ENCODE measurements at regions not wholly inside any gene's neighbourhood (a gene's known extent, or its start where the extent isn't known, plus 50 kb on each side); places are given as distances from the start of the nearest gene placed in this dataset.
"Not testable (repeated sequence)": the region's sequence is repeated elsewhere in the genome, so short reads cannot be mapped to it uniquely, and the experiment has no call there.

DNA sequence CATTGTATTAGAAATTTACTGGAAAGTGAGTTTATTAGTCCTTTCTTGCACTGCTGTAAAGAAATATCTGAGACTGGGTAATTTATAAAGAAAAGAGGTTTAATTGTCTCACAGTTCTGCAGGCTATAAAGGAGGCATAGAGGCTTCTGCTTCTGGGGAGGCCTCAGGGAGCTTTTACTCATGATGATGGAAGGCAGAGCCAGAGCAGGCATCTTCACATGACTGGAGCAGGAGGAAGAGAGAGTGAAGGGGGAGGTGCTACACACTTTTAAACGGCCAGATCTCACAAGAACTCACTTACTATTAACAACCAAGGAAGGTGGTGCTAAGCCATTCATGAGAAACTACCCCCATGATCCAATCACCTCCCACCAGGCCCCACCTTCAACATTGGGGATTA is 112.7 kb upstream of the NUTM2F start:
- in situ Hi-C loops (cut with HindIII; ENCODE audit: low pct_unique_long_range_greater_than_20kb, low sequenced_read_pairs); ATAC-seq; H3K27ac ChIP-seq (ENCODE audit: low read length); intact Hi-C loops (cut with micrococcal nuclease; ENCODE audit: unreplicated experiment); POLR2A ChIA-PET; DNase-seq (ENCODE audit: low read depth, low spot score); H3K27me3 ChIP-seq (ENCODE audit: control insufficient read depth, insufficient read depth, low read length); CTCF ChIA-PET; H3K4me1 ChIP-seq (ENCODE audit: control insufficient read depth, insufficient read depth, low read length); H3K36me3 ChIP-seq (ENCODE audit: control insufficient read depth, insufficient read depth, low read length); H3K9me3 ChIP-seq (ENCODE audit: control insufficient read depth, insufficient read depth, low read depth, low read length); H3K4me3 ChIP-seq (ENCODE audit: low read depth in 2 of 2, low read length in 2 of 2): not testable (repeated sequence)
- TSS peak; percentile 16 for BruUV-seq (replicated peaks)

DNA sequence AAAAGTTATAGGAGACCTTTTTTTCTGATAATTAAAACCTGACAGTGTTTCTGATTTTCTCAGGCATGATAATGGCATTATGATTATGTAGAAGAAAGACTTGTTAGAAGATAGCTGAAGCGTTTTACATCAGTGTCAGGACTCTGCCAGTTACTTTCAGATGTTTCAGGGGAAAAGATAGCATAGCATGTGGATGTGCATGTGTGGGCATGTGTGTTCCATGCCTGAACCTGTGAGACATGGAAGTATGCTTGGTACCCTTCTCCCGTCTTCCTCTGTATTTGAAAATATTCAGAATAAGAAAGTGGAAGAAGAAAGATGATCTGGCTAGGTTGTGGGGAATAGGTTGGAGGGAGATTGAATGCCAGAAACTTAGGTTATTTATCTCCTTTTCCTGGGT is 113.1 kb upstream of the PCAT7 start:
- in situ Hi-C loops (cut with HindIII; ENCODE audit: low pct_unique_long_range_greater_than_20kb, low sequenced_read_pairs) (no loop called here), intact Hi-C loops (cut with micrococcal nuclease; ENCODE audit: unreplicated experiment) (no loop called here)
- POLR2A ChIA-PET: no interaction called here
- no peaks in the 10 kb centered on the region; the same call in 1 of the 2 replicates for H3K36me3 ChIP-seq (ENCODE audit: control insufficient read depth, insufficient read depth, low read length)
- no peak for TF ChIP-seq REST (IDR thresholded peaks at IDR 0.05; ENCODE audit: insufficient read depth in 1 of 2, low read depth in 2 of 2, low read length in 1 of 2)
- TF ChIP-seq TCF7L2 (IDR thresholded peaks at IDR 0.05; ENCODE audit: low read depth, low read length): no peak
- TF ChIP-seq CTCF (IDR thresholded peaks at IDR 0.05): no peak
- TF ChIP-seq SIN3A (IDR thresholded peaks at IDR 0.05; ENCODE audit: borderline replicate concordance, insufficient read depth, low read depth, low read length): no peak
- TF ChIP-seq POLR2AphosphoS5 (IDR thresholded peaks at IDR 0.05; ENCODE audit: low read depth, low read length): no peak
- H3K9me3 ChIP-seq (ENCODE audit: control insufficient read depth, insufficient read depth, low read depth, low read length): no peaks in the 10 kb centered on the region
- no TSS peak for BruUV-seq (replicated peaks)
- no peak for DNase-seq (ENCODE audit: low read depth, low spot score)
- H3K4me1 ChIP-seq (ENCODE audit: control insufficient read depth, insufficient read depth, low read length): no peaks in the 10 kb centered on the region
- H3K27ac ChIP-seq (ENCODE audit: low read length): no peak overlapping the region
- H3K27me3 ChIP-seq (ENCODE audit: control insufficient read depth, insufficient read depth, low read length): no peaks in the 10 kb centered on the region
- CTCF ChIA-PET: no interaction called here
- no peak overlapping the region for H3K4me3 ChIP-seq (ENCODE audit: low read depth in 2 of 2, low read length in 2 of 2)
- ATAC-seq: no peak

GRCh38 chr9:94443032-94443722 is 111.7 kb upstream of the PCAT7 start:
- no peak overlapping the region for H3K4me3 ChIP-seq (ENCODE audit: low read depth in 2 of 2, low read length in 2 of 2)
- H3K4me1 ChIP-seq (ENCODE audit: control insufficient read depth, insufficient read depth, low read length): no peaks in the 10 kb centered on the region
- BruUV-seq (replicated peaks): no TSS peak
- TF ChIP-seq CTCF (IDR thresholded peaks at IDR 0.05): no peak
- no peak for TF ChIP-seq TCF7L2 (IDR thresholded peaks at IDR 0.05; ENCODE audit: low read depth, low read length)
- no peak for TF ChIP-seq POLR2AphosphoS5 (IDR thresholded peaks at IDR 0.05; ENCODE audit: low read depth, low read length)
- no peak for TF ChIP-seq SIN3A (IDR thresholded peaks at IDR 0.05; ENCODE audit: borderline replicate concordance, insufficient read depth, low read depth, low read length)
- TF ChIP-seq REST (IDR thresholded peaks at IDR 0.05; ENCODE audit: insufficient read depth in 1 of 2, low read depth in 2 of 2, low read length in 1 of 2): no peak
- H3K27me3 ChIP-seq (ENCODE audit: control insufficient read depth, insufficient read depth, low read length): no peaks in the 10 kb centered on the region
- no peaks in the 10 kb centered on the region; the same call in 1 of the 2 replicates for H3K36me3 ChIP-seq (ENCODE audit: control insufficient read depth, insufficient read depth, low read length)
- in situ Hi-C loops (cut with HindIII; ENCODE audit: low pct_unique_long_range_greater_than_20kb, low sequenced_read_pairs) (no loop called here), intact Hi-C loops (cut with micrococcal nuclease; ENCODE audit: unreplicated experiment) (no loop called here)
- ATAC-seq (no peak), DNase-seq (ENCODE audit: low read depth, low spot score) (no peak)
- no peaks in the 10 kb centered on the region for H3K9me3 ChIP-seq (ENCODE audit: control insufficient read depth, insufficient read depth, low read depth, low read length)
- POLR2A ChIA-PET: no interaction called here
- CTCF ChIA-PET: no interaction called here
- no peak overlapping the region for H3K27ac ChIP-seq (ENCODE audit: low read length)
